Nephron progenitor cell (in vitro differentiated cells): ENCODE measurements at regions not wholly inside any gene's neighbourhood (a gene's known extent, or its start where the extent isn't known, plus 50 kb on each side); places are given as distances from the start of the nearest gene placed in this dataset.
"Not testable (repeated sequence)": the region's sequence is repeated elsewhere in the genome, so short reads cannot be mapped to it uniquely, and the experiment has no call there.

Source experiments
- DNase-seq: peaks from one replicate; pipeline ENCODE4 v3.0.0; 2021
- H3K27ac Mint-ChIP-seq: 2 replicates; pipeline ENCODE4 v1.8.0; 2021; ENCODE audit warnings: mild to moderate bottlenecking, moderate library complexity, mixed read lengths
- H3K27me3 Mint-ChIP-seq: 2 replicates; pipeline ENCODE4 v1.8.0; 2021; ENCODE audit warnings: mild to moderate bottlenecking, low read depth, mixed read lengths; ENCODE audit not compliant: poor library complexity
- H3K36me3 Mint-ChIP-seq: 2 replicates; pipeline ENCODE4 v1.8.0; 2021; ENCODE audit warnings: low read depth, mixed read lengths
- H3K4me1 Mint-ChIP-seq: 2 replicates; pipeline ENCODE4 v1.8.0; 2021; ENCODE audit warnings: mixed read lengths
- H3K4me3 Mint-ChIP-seq: 2 replicates; pipeline ENCODE4 v1.8.0; 2021; ENCODE audit warnings: mild to moderate bottlenecking, moderate library complexity, mixed read lengths
- H3K9me3 Mint-ChIP-seq: 2 replicates; pipeline ENCODE4 v1.8.0; 2021; ENCODE audit warnings: mild to moderate bottlenecking, moderate library complexity, mixed read lengths
- CTCF ChIP-seq: fragments of 200-600 bp; sonication (generic); IDR thresholded peaks from 2 replicates; pipeline ENCODE4 v1.5.0; 2021; ENCODE audit warnings: antibody characterized with exemption

DNA sequence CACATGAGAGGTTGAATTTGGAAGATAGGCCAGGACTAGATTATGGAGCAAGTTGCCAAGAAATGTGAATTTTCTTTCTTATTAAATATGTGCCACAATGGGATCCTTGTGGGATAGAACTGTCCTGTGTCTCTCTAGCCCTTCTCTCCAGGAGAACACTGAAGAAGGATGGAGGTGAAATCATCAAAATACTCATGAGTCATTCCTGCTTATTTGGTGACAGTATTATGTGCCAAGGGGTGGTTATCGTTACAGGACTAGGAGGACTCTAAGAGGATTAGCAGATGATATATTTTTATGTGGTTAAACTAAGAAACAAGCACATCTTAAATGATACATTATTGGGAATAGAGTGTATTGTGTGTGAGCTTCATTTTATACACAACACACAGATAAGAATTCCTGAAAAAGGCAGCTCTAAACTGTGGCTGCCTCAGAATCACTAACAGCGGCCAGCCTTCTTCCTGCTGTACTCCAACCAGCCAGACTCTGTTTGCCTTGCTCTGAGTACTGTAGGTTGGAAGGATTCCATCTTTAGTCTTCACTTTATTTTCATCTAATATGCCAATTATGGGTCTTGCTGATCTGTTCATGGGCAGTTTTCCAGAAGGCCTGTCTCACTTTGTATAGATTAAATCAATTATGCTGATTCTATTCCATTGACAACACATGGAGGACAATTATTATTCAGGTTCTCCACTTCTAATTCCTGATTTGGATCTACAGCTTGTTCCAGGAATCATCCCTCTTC lies 325.8 kb downstream of the ABCC12 start:
- Mint-ChIP-seq H3K4me3 (no peak overlapping the region), H3K36me3 (no peaks in the 10 kb centered on the region), H3K9me3 (peaks cover 21% of the 10 kb centered on the region), H3K27ac (no peak overlapping the region), H3K4me1 (no peaks in the 10 kb centered on the region), H3K27me3 (no peaks in the 10 kb centered on the region)
- no peak for DNase-seq
- TF ChIP-seq CTCF = no peak

DNA sequence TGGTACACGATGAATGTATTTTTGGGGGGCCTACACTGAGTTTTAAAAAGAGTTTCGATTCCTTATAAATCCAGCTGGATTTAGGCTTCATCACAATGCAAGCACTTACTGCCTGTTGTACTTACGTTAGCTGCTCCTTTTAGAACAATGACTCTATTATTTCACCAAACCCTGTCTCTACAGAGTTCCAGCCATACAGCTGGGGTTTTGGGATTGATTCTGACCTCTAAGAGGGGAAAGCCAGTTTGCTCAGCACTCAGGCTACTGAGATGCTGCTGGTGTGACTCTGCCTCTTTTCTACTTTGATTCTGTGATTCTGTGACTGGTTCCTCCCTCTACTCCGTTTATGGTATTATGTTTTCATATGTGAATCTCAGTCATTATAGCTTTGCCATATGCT lies 329.7 kb downstream of the ABCC12 start:
- H3K36me3 Mint-ChIP-seq = no peaks in the 10 kb centered on the region
- H3K27ac Mint-ChIP-seq = no peak overlapping the region
- TF ChIP-seq CTCF = no peak
- H3K9me3 Mint-ChIP-seq = peaks cover 4% of the 10 kb centered on the region
- no peaks in the 10 kb centered on the region for H3K4me1 Mint-ChIP-seq
- no peak overlapping the region for H3K4me3 Mint-ChIP-seq
- no peak for DNase-seq
- H3K27me3 Mint-ChIP-seq = no peaks in the 10 kb centered on the region

DNA sequence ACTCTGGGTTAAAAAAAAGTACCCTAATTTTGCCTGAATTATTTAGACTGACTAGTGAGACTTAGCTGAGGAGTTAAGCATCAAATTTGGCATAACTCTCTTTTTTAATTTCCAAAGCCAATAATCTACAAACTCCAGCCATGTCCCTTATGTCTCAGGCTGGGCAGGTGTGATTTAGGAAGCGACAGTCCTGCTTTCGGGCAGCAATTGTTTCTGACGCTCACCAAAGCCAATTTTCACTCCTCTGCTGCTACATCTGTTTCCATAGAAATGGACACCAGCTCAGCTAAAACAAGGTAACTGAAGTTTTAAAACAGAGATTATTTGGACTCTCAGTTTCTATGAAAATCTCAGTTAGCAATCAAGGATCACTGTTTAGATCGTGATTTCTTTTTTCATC lies 338.7 kb downstream of the ABCC12 start:
- Mint-ChIP-seq H3K27ac (no peak overlapping the region), H3K9me3 (peaks cover 35% of the 10 kb centered on the region), H3K36me3 (no peaks in the 10 kb centered on the region), H3K27me3 (peaks cover 9% of the 10 kb centered on the region), H3K4me1 (no peaks in the 10 kb centered on the region), H3K4me3 (no peak overlapping the region)
- DNase-seq = no peak
- TF ChIP-seq CTCF = no peak

GRCh38 chr16:47816511-47816910 lies 339.3 kb downstream of the ABCC12 start:
- no peak for TF ChIP-seq CTCF
- Mint-ChIP-seq H3K4me3 (no peak overlapping the region), H3K4me1 (no peaks in the 10 kb centered on the region), H3K27me3 (peaks cover 9% of the 10 kb centered on the region), H3K9me3 (peaks cover 38% of the 10 kb centered on the region), H3K36me3 (no peaks in the 10 kb centered on the region), H3K27ac (no peak overlapping the region)
- no peak for DNase-seq

- no peak for DNase-seq
- TF ChIP-seq CTCF = no peak
- H3K27me3 Mint-ChIP-seq = peaks cover 9% of the 10 kb centered on the region
- no peaks in the 10 kb centered on the region for H3K4me1 Mint-ChIP-seq
- H3K27ac Mint-ChIP-seq = no peak overlapping the region
- H3K36me3 Mint-ChIP-seq = no peaks in the 10 kb centered on the region
- no peak overlapping the region for H3K4me3 Mint-ChIP-seq
- peaks cover 40% of the 10 kb centered on the region for H3K9me3 Mint-ChIP-seq
Observed at GRCh38 chr16:47815655-47816054, 340.1 kb downstream of the ABCC12 start.

DNA sequence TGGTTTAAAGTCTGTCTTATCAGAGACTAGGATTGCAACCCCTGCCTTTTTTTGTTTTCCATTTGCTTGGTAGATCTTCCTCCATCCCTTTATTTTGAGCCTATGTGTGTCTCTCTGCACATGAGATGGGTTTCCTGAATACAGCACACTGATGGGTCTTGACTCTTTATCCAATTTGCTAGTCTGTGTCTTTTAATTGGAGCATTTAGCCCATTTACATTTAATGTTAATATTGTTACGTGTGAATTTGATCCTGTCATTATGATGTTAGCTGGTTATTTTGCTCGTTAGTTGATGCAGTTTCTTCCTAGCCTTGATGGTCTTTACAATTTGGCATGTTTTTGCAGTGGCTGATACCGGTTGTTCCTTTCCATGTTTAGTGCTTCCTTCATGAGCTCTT lies 344.0 kb downstream of the ABCC12 start:
- H3K4me1 Mint-ChIP-seq, H3K27ac Mint-ChIP-seq: not testable (repeated sequence)
- peaks cover 58% of the 10 kb centered on the region for H3K9me3 Mint-ChIP-seq

More for the DNA sequence above, 344.0 kb downstream of the ABCC12 start:
- H3K27me3 Mint-ChIP-seq, DNase-seq, H3K36me3 Mint-ChIP-seq, H3K4me3 Mint-ChIP-seq: not testable (repeated sequence)
